Stimulated activated effector memory CD8-positive, alpha-beta T cell treated with anti-CD3 and anti-CD28 coated beads, Interleukin-12 subunit alpha, Interleukin-12 subunit beta, amount 100 ng/mL, for 72 hours (primary cell): ENCODE measurements at regions not wholly inside any gene's neighbourhood (a gene's known extent, or its start where the extent isn't known, plus 50 kb on each side); places are given as distances from the start of the nearest gene placed in this dataset.

Source experiments
- ATAC-seq: fragments of 150-1000 bp; cut with Tn5 transposase; 2 replicates; pipeline ENCODE4 v1.10.0; 2021
- DNase-seq, 2 donors: peaks; one replicate each; pipeline ENCODE4 v3.0.0; 2021 to 2022; ENCODE audit warnings: low spot score in 2 of 2
- H3K27ac Mint-ChIP-seq: one replicate; pipeline ENCODE4 v1.8.0; 2022; ENCODE audit warnings: mild to moderate bottlenecking, mixed read lengths
- H3K36me3 Mint-ChIP-seq: one replicate; pipeline ENCODE4 v1.8.0; 2022; ENCODE audit warnings: mild to moderate bottlenecking, mixed read lengths
- H3K4me1 Mint-ChIP-seq: one replicate; pipeline ENCODE4 v1.8.0; 2022; ENCODE audit warnings: mixed read lengths
- H3K4me3 Mint-ChIP-seq: one replicate; pipeline ENCODE4 v1.8.0; 2022; ENCODE audit warnings: mild to moderate bottlenecking, mixed read lengths
- H3K9me3 Mint-ChIP-seq: one replicate; pipeline ENCODE4 v1.8.0; 2022; ENCODE audit warnings: mixed read lengths

DNA sequence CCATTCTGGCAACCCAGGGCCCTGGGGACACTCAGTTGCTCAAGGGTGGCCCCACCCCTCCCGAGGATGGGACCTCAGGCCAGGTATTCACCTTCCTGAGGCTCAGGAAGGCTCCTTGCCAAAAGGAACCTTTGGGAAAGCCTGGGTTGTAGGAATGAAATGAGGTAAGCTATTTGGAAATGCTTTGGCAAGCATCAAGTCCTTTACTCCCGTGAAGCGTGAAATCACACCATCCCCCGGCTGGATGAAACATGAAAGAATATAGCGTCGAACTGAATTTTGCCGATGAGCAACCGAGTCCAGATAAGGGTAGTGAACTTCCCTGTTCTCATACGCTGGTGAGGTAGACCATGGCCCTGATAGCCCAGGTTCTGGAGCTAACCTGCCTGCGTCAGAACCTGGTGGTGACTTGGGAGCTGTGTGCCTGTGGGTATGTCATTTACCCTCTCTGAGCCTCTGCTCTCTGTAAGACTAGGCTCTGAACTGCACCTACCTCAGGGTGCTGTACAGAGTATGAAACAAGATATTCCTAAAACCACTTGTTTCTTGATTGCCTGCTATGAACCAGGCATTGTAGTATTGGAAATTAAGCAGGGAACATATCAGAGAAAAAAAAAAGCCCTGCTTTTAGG is 105.3 kb upstream of the BOD1 start:
- Mint-ChIP-seq H3K4me3 (no peak overlapping the region), H3K36me3 (no peaks in the 10 kb centered on the region), H3K9me3 (no peaks in the 10 kb centered on the region), H3K27ac (no peak overlapping the region), H3K4me1 (no peaks in the 10 kb centered on the region)
- DNase-seq (no peak), ATAC-seq (no peak)

DNA sequence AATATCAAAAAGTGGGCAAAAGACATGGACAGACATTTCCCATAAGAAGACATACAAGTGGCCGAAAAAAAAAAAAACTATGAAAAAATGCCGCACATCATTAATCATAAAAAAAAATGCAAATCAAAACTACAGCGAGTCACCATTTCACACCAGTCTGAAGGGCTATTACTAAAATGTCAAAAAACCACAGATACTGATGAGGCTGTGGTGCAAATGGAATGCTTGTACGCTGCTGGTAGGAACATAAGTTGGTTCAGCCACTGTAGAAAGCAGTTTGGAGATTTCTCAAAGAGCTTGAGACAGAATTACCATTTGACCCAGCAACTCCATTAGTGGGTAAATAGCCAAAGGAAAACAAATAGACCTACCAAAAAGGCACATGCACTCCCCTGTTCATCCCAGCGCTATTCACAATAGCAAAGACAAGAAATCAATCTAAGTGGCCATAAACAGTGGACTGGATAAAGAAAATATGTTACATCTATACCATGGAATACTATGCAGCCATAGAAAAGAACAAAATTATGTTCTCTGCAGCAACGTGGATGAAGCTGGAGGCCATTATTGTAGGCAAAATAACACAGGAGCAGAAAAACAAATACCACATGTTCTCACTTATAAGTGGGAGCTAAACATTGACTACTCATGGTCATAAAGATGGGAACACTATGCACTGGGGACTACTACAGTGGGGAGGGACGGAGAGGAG is 110.6 kb upstream of the BOD1 start:
- Mint-ChIP-seq H3K4me3 (no peak overlapping the region), H3K4me1 (no peaks in the 10 kb centered on the region), H3K9me3 (no peaks in the 10 kb centered on the region), H3K36me3 (no peaks in the 10 kb centered on the region), H3K27ac (no peak overlapping the region)
- DNase-seq (no peak), ATAC-seq (no peak)

DNA sequence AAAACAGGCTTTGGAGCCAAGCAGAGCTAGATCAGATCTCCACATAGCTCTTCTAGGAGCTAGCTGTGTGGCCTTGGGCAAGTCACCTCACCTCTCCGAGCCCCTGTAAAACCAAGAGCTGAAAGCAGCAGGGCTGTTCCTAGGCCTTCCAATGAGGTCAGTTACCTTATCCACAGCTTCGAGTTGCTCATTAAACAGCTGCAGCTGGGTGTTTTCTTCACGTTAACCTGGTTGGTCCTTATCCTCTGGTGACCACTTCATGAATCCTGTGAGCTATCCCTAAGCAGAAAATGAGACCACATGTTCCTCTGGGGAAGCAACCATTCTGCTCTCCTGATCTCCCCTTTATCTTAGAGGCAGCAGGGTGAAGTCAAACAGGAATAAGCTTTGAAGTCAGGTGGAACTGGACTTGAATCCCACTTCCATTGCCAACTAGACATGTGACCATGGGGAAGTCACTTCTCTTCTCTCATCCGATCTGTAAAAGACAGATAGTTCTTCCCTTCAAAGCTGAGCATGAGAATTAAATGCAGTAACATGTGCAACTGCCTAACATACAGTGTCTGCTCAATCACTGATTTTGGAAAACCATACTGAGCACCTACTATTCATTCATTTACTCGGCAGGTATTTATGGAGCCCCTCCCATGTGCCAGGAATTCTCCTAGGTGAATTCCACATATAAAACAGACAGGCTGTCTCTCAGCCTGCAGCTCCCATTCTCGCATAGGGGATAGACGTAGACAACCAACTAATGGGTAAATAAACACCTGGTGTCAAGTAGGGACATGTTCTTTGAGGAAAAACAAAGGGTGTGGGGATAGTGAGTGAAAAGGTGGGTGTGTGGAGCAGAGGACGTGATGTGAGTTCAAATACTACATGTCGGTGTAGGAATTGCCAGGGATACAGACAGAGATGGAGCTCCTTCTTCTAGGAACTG is 111.7 kb upstream of the BOD1 start:
- H3K9me3 Mint-ChIP-seq: no peaks in the 10 kb centered on the region
- ATAC-seq: no peak
- no peak overlapping the region for H3K4me3 Mint-ChIP-seq
- no peaks in the 10 kb centered on the region for H3K4me1 Mint-ChIP-seq
- H3K36me3 Mint-ChIP-seq: no peaks in the 10 kb centered on the region
- DNase-seq: no peak
- H3K27ac Mint-ChIP-seq: no peak overlapping the region

DNA sequence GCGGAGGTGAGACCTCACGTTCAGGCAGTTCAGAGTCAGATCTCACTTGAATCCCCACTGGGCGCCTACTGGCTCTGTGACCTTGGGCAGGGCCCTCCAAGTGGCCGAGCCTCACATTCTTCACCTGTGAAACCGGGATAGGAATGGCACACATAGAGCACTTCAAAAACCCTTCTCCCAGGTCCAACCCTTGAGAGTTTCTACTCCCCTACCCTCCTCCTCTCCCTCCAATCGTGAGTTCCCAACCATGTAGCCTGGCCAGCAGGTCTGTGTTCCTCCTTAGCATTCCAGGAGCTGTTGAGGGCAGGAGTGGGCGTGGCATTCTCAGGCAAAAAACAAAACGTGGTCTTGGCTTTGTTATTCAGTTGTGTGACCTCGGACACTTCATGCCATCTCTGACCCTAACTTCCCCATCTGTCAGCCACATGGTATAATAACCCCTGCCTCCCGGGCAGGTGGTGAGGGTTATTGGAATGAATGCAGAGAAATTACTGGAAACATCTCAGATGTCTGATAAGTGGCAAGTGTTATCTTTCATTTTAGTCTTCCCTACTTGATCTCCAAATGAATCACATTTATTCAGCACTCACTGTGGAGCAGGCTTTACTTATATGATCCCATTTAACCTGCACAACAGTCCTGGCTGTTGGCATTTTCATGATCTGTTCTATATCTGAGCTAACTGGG is 112.8 kb upstream of the BOD1 start:
- Mint-ChIP-seq H3K9me3 (no peaks in the 10 kb centered on the region), H3K36me3 (no peaks in the 10 kb centered on the region)
- no peak for ATAC-seq

DNA sequence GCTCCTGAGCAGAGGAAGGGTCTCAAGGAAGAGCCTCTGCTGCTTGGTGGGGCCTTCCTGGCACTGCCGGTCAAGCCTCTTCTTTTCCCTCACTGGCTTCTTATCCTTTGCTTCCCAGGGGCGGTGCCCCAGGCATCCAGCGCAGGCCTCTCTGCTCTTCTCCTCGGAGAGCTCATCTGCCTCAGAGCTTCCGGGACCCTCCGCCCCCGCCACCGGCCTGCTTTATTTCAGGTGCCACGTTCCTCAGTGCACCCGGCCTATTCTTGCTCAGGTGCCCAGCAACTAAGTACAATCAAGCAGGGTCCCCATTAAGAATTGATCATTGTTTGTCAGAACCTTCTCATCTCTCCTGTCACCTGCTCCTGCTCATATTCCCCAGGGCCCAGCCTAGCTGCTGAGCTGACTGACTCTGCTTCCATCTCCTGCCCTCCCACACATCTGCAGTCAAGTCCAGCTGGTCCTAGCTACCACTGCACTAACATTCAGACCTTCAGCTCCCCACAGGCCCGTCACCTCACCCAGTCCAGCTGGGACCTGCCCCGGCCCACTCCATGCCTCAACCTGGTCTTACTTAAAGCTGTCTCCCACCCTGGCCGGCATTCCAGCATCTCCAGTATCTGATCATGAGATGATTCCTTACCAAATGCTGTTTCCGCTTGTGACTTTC is 114.3 kb upstream of the BOD1 start:
- Mint-ChIP-seq H3K4me1 (peaks cover 5% of the 10 kb centered on the region), H3K9me3 (no peaks in the 10 kb centered on the region), H3K36me3 (no peaks in the 10 kb centered on the region), H3K4me3 (no peak overlapping the region), H3K27ac (no peak overlapping the region)
- ATAC-seq: no peak
- DNase-seq: no peak

More for the DNA sequence above, 112.8 kb upstream of the BOD1 start:
- DNase-seq: no peak
- peaks cover 5% of the 10 kb centered on the region for H3K4me1 Mint-ChIP-seq
- H3K4me3 Mint-ChIP-seq: no peak overlapping the region
- H3K27ac Mint-ChIP-seq: no peak overlapping the region

DNA sequence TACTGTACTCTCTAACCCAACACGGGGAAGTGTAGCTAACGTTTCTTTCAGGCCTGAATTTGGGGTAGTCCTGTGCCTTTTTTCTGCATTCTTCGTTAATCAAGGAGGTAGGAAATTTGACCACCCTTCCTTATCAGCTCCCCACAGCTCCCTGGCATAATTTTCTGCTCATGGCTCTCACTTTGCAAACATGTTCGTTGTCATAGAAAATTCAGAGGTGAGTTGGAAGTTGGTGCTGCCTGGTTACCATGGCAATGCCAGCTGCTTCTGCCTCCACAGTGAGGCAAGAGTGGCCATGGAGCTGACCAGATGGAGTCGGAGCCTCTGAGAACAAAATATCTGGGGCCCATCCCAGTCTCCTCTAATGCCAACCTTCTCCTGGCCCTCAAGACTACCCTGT is 116.6 kb upstream of the BOD1 start:
- Mint-ChIP-seq H3K4me3 (no peak overlapping the region), H3K4me1 (peaks cover 5% of the 10 kb centered on the region), H3K36me3 (no peaks in the 10 kb centered on the region), H3K9me3 (no peaks in the 10 kb centered on the region), H3K27ac (no peak overlapping the region)
- no peak for DNase-seq
- no peak for ATAC-seq

DNA sequence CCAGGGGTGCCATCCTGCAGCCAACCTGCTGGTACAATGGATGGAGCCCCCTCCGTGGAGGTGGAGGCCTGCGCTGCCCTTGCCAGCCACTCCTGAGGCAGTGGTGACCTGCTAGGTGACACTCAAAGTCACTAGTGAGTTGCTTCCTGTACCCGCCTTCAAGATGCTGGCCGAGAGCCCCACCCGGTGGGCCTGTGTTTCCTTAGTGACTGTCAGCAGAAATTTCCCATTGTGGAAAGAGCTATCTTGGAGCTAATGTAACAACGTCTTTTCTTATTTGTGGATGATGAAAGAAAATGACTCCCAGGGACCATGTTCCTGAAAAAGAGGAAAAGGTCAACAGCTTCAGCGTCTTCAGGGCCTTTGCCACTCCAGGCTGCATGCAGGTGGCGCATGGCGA is 117.0 kb upstream of the BOD1 start:
- no peaks in the 10 kb centered on the region for H3K9me3 Mint-ChIP-seq
- no peaks in the 10 kb centered on the region for H3K36me3 Mint-ChIP-seq
- no peak for DNase-seq
- peaks cover 5% of the 10 kb centered on the region for H3K4me1 Mint-ChIP-seq
- H3K4me3 Mint-ChIP-seq: no peak overlapping the region
- H3K27ac Mint-ChIP-seq: no peak overlapping the region
- no peak for ATAC-seq

DNA sequence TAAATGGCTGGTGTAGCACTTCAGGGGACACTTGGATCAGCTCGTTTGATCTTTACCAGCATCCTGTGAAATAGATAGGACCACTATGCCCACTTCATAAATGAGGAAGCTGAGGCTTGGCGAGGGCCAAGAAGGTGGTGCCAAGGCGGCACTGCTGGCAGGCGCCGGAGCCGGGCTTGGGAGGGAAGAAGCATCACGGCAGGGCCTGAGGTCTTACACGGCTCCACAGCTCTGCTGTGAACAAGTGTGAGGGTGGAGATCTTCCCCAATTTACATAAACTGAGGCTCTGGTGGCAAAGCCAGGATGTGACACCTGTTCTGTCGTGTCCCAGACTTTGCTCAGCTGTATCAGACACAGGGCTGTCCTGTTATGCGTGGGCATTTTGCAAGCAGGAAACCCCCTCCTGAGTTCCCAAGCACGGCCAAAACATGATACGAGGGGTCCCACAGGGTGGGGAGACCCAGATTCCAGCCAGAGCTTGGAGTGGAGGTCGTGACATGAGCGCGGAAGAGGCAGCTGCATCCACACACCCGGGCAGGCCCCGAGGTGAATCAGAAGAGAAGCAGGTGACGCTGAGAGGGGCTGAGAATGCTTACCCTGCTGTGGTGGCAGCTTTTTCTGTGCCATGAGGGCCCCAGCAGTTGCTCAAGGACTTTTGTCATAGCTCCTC is 117.5 kb upstream of the BOD1 start:
- DNase-seq: no peak
- H3K9me3 Mint-ChIP-seq: no peaks in the 10 kb centered on the region
- ATAC-seq: no peak
- H3K36me3 Mint-ChIP-seq: no peaks in the 10 kb centered on the region
- H3K4me1 Mint-ChIP-seq: peaks cover 5% of the 10 kb centered on the region
- no peak overlapping the region for H3K4me3 Mint-ChIP-seq
- H3K27ac Mint-ChIP-seq: no peak overlapping the region

DNA sequence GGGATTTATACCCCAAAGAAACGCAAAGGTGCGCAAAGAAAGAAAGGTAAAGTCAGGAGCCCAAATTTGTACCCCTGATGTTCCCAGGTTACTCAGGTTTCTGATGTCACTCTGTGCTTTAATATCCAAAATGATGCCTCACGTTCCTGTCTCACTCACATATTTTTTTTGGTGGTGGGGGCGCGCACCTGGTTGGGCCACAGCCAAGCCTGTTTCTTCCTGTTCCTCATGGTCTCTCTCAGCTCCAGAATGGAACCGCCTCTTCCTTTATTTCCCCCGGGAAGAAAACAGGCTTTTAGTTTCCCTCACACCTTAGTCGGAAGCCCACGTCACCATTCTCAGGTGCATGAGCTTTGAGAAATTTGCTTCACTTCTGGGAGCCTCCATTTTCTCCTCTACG is 118.3 kb upstream of the BOD1 start:
- H3K9me3 Mint-ChIP-seq: no peaks in the 10 kb centered on the region
- no peak for DNase-seq
- peaks cover 5% of the 10 kb centered on the region for H3K4me1 Mint-ChIP-seq
- H3K4me3 Mint-ChIP-seq: no peak overlapping the region
- H3K36me3 Mint-ChIP-seq: no peaks in the 10 kb centered on the region
- H3K27ac Mint-ChIP-seq: no peak overlapping the region
- ATAC-seq: no peak

DNA sequence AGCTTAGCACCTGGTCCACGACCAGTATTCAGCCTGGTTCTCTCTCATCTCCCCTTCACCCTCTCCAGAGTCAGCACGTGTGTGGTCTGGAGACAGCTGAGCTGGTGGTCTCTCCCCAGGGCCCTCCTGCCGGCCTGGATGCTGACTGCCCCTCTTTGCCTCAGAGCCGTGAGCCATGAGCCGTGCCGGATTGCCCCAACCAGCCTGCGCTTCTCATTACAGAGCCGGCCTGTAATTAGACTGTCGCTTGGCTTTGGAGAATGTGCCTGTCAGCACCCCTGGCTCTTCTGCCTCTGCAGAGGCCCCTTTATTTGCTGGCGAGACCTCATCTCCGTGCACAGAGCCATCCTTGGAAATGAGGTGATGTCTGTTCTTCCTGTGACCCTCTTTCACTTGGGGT is 118.7 kb upstream of the BOD1 start:
- Mint-ChIP-seq H3K36me3 (no peaks in the 10 kb centered on the region), H3K9me3 (no peaks in the 10 kb centered on the region), H3K4me1 (peaks cover 5% of the 10 kb centered on the region), H3K27ac (no peak overlapping the region), H3K4me3 (no peak overlapping the region)
- ATAC-seq: no peak
- DNase-seq: no peak

DNA sequence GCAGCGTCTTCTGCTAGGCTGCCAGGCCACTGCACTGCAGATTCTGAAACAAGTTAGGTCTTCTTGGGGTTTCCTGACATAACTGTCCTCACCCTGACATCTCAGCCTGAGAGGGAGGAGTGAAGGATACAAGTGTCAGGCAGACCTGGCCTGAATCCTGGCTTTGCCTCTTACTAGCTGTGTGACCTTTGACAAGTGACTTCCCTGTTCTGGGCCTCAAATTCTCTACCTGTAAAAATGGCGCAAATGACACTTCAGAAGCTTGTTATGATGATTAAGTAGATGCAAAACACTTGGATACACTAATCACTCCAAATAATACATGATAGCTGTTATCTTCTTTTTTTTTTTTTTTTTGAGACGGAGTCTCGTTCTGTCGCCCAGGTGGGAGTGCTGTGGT is 119.2 kb upstream of the BOD1 start:
- no peak overlapping the region for H3K27ac Mint-ChIP-seq
- peaks cover 5% of the 10 kb centered on the region for H3K4me1 Mint-ChIP-seq
- DNase-seq: no peak
- no peaks in the 10 kb centered on the region for H3K36me3 Mint-ChIP-seq
- no peaks in the 10 kb centered on the region for H3K9me3 Mint-ChIP-seq
- H3K4me3 Mint-ChIP-seq: no peak overlapping the region
- no peak for ATAC-seq

DNA sequence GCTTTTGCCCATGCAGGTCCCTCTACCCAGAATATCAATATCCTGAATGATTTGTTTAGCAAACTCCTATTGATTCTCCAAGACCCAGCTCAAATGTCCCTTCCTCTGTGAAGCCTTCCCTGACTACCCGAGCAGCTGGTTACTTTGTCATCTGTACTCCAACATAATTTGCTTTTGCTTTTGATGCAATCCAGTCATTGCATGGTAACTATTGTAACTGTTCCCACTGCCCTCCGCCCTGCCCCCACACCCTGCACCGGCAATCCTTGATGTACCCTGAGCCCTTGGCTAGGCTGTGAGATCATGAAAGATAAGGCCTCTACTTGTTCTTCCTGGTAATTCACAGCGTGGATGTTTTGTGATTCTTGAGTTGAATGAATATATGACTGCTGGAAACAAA is 119.9 kb upstream of the BOD1 start:
- DNase-seq (no peak), ATAC-seq (no peak)
- Mint-ChIP-seq H3K9me3 (no peaks in the 10 kb centered on the region), H3K4me3 (no peak overlapping the region), H3K36me3 (no peaks in the 10 kb centered on the region), H3K27ac (no peak overlapping the region), H3K4me1 (peaks cover 10% of the 10 kb centered on the region)

DNA sequence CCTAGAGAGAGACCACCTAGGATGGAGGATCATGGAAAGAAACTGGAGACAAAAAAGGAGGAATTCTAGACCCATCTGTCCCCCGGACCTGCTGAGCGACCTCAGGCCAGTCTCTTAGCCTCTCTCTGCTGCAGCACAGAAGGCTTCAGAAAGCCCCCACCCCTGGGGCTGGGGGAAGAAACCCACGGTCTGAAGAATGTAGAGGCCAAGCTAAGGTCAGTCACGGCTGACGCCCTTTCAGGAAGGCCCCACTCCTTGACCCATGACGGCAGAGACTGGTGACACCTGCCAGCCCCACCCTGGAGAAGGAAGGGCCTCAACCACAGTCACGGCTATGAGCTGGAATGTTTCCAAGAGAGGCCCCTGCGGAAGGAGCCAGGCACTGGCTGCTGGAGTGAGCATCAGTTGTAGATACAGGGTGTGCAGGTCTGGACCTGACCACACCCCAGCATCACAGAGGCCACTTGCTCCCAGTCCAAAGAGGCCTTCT is 120.5 kb upstream of the BOD1 start:
- H3K4me1 Mint-ChIP-seq: peaks cover 10% of the 10 kb centered on the region
- H3K36me3 Mint-ChIP-seq: no peaks in the 10 kb centered on the region
- no peak overlapping the region for H3K27ac Mint-ChIP-seq
- ATAC-seq: peak; percentile 9
- DNase-seq: no peak
- no peak overlapping the region for H3K4me3 Mint-ChIP-seq
- H3K9me3 Mint-ChIP-seq: no peaks in the 10 kb centered on the region

DNA sequence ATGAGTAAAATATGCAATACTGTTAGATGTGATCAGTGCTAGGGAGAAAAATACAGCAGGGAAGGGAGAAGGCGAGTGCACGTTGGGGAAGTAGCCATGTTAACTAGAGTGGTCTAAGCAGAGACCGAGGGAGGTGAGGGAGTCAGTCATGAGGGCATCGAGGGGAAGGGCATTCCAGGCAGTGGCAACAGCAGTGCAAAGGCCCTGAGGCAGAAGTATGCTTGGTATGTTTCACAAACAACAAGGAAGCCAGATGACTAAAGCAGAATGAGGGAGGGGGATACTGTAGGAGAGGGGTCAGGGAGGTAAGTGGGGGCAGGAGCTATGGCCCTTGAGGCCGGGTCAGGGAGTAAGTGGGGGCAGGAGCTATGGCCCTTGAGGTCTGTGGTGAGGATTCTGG is 123.3 kb upstream of the BOD1 start:
- no peaks in the 10 kb centered on the region for H3K36me3 Mint-ChIP-seq
- H3K4me1 Mint-ChIP-seq: peaks cover 5% of the 10 kb centered on the region
- H3K27ac Mint-ChIP-seq: no peak overlapping the region
- ATAC-seq (no peak), DNase-seq (no peak)
- H3K9me3 Mint-ChIP-seq: no peaks in the 10 kb centered on the region
- H3K4me3 Mint-ChIP-seq: no peak overlapping the region
